Vagina (tissue), 2 donors: ENCODE measurements at regions not wholly inside any gene's neighbourhood (a gene's known extent, or its start where the extent isn't known, plus 50 kb on each side); places are given as distances from the start of the nearest gene placed in this dataset.
"Not testable (repeated sequence)": the region's sequence is repeated elsewhere in the genome, so short reads cannot be mapped to it uniquely, and the experiment has no call there.

Experiments used
- DNase-seq, 2 donors: peaks; one replicate each; pipeline ENCODE4 v3.0.0-alpha.2; 2017; ENCODE audit errors: extremely low spot score in 2 of 2
- H3K27ac ChIP-seq: fragments of 200-600 bp; sonication (generic); one replicate; pipeline ENCODE4 v1.5.1; 2019
- H3K27me3 ChIP-seq: fragments of 200-600 bp; sonication (generic); one replicate; pipeline ENCODE4 v1.5.1; 2019
- H3K36me3 ChIP-seq, 2 donors: fragments of 200-600 bp; sonication (generic); one replicate each; pipeline ENCODE4 v1.5.1; 2017 to 2019
- H3K4me1 ChIP-seq: fragments of 200-600 bp; sonication (generic); one replicate; pipeline ENCODE4 v1.5.1; 2019
- H3K4me3 ChIP-seq, 2 donors: fragments of 200-600 bp; sonication (generic); 1 replicate in 1 of 2; 2 replicates in 1 of 2; pipeline ENCODE4 v1.5.1; 2016 to 2019
- H3K9me3 ChIP-seq: fragments of 200-600 bp; sonication (generic); one replicate; pipeline ENCODE4 v1.5.1; 2019
- POLR2A ChIP-seq, 2 donors: fragments of 450-650 bp; IDR thresholded peaks; one replicate each; pipeline ENCODE4 v1.6.1; 2017; ENCODE audit warnings: antibody characterized with exemption in 2 of 2, mild to moderate bottlenecking in 2 of 2, moderate library complexity in 2 of 2
- POLR2AphosphoS5 ChIP-seq, 2 donors: sonication (generic); formaldehyde crosslinking; IDR thresholded peaks; one replicate each; pipeline ENCODE4 v1.9.0; 2017; ENCODE audit warnings: antibody characterized with exemption in 2 of 2, mild to moderate bottlenecking in 2 of 2, low read depth in 1 of 2; ENCODE audit not compliant: insufficient read depth in 1 of 2
- intact Hi-C: fragments of 100-400 bp; cut with DNase I; formaldehyde crosslinking; loops from one replicate; pipeline ENCODE4 v1.15.1; 2023
- TF ChIP-seq, protein P1 (sequence below), 3 experiments: fragments of 450-650 bp in 2 of 3; fragments of 200-600 bp in 1 of 3; sonication (generic) in 1 of 3; IDR thresholded peaks; one replicate each; pipeline ENCODE4 v1.5.1; 2017 to 2019; ENCODE audit warnings: antibody characterized with exemption in 3 of 3, mild to moderate bottlenecking in 2 of 3, moderate library complexity in 2 of 3

GRCh38 chr9:90074316-90074962, 469.6 kb downstream of the GADD45G start:
- no peak for TF ChIP-seq POLR2A (IDR thresholded peaks at IDR 0.05)
- TF ChIP-seq, protein P1, sequence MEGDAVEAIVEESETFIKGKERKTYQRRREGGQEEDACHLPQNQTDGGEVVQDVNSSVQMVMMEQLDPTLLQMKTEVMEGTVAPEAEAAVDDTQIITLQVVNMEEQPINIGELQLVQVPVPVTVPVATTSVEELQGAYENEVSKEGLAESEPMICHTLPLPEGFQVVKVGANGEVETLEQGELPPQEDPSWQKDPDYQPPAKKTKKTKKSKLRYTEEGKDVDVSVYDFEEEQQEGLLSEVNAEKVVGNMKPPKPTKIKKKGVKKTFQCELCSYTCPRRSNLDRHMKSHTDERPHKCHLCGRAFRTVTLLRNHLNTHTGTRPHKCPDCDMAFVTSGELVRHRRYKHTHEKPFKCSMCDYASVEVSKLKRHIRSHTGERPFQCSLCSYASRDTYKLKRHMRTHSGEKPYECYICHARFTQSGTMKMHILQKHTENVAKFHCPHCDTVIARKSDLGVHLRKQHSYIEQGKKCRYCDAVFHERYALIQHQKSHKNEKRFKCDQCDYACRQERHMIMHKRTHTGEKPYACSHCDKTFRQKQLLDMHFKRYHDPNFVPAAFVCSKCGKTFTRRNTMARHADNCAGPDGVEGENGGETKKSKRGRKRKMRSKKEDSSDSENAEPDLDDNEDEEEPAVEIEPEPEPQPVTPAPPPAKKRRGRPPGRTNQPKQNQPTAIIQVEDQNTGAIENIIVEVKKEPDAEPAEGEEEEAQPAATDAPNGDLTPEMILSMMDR (IDR thresholded peaks at IDR 0.05), result no peak
- TF ChIP-seq POLR2AphosphoS5 (IDR thresholded peaks at IDR 0.05; ENCODE audit: insufficient read depth in 1 of 2, low read depth in 1 of 2), result no peak
- no peaks in the 10 kb centered on the region for H3K9me3 ChIP-seq
- no peak for DNase-seq
- no peaks in the 10 kb centered on the region for H3K4me1 ChIP-seq
- no peak overlapping the region for H3K27ac ChIP-seq
- intact Hi-C loops, result no loop called here
- no peaks in the 10 kb centered on the region for H3K36me3 ChIP-seq
- no peak overlapping the region for H3K4me3 ChIP-seq
- H3K27me3 ChIP-seq, result no peaks in the 10 kb centered on the region

- DNase-seq, H3K27me3 ChIP-seq, H3K36me3 ChIP-seq, intact Hi-C loops, H3K4me3 ChIP-seq, H3K9me3 ChIP-seq, H3K4me1 ChIP-seq, H3K27ac ChIP-seq: not testable (repeated sequence)
Measured at GRCh38 chr9:90077598-90077997, 472.8 kb downstream of the GADD45G start.

DNA sequence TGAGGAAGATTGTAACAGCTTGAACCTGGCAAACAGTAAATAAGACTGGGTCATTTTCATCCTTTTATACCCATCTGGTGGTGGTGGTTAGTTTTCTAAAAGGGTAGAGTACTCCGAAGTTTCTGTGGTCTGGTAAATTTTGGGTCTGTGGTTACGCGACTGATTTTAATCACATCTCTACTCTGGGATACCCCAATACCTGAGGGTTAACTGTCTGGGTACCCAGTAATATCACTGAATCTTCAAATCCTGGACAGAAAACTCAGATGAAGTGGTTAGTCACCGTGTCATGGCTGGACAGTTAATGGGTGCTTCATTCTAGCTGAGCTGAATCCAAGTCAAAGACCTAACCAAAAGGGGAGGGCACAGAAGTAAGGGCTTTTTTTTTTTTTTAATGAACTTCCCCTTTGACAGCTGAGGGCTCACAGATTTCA, 474.2 kb downstream of the GADD45G start:
- no peaks in the 10 kb centered on the region for H3K27me3 ChIP-seq
- intact Hi-C loops, result no loop called here

DNA sequence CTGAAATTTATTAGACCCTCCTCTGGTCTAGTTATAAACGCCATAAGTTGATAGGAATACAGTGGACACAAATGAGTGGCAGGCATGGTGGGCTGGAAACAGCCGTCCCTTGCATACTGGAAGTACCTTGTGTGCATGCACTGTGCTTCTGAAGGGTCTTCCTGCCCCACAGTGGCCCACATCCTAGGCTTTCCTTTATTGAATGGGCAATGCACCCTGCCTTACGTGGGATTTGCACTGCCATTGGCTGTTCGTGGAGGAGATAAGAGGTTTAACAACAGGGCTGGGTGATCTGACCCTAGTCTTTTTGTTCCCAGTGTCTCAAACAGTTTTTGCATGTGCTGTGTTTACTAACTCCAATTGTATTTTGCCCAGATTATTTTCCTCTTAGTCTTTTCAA, 480.8 kb downstream of the GADD45G start:
- TF ChIP-seq POLR2AphosphoS5 (IDR thresholded peaks at IDR 0.05; ENCODE audit: insufficient read depth in 1 of 2, low read depth in 1 of 2) (no peak), POLR2A (IDR thresholded peaks at IDR 0.05) (no peak)
- TF ChIP-seq, protein P1 (IDR thresholded peaks at IDR 0.05), result no peak
- Histone ChIP-seq H3K27me3 (no peaks in the 10 kb centered on the region), H3K27ac (no peak overlapping the region), H3K9me3 (no peaks in the 10 kb centered on the region), H3K4me3 (no peak overlapping the region), H3K4me1 (peaks cover 6% of the 10 kb centered on the region), H3K36me3 (no peaks in the 10 kb centered on the region)
- intact Hi-C loops, result no loop called here
- no peak for DNase-seq

More for the DNA sequence above, 474.2 kb downstream of the GADD45G start:
- peak in 1 of 2 donors; percentile 16 for DNase-seq
- Histone ChIP-seq H3K27ac (no peak overlapping the region), H3K9me3 (no peaks in the 10 kb centered on the region), H3K4me1 (no peaks in the 10 kb centered on the region), H3K4me3 (no peak overlapping the region), H3K36me3 (no peaks in the 10 kb centered on the region)
- TF ChIP-seq, protein P1 (IDR thresholded peaks at IDR 0.05), result no peak

- H3K36me3 ChIP-seq, result no peaks in the 10 kb centered on the region
- intact Hi-C loops, result no loop called here
- peak overlapping the region; percentile 13 for H3K27ac ChIP-seq
- no peak overlapping the region for H3K4me3 ChIP-seq
- no peaks in the 10 kb centered on the region for H3K27me3 ChIP-seq
- no peaks in the 10 kb centered on the region for H3K9me3 ChIP-seq
- no peak for TF ChIP-seq POLR2AphosphoS5 (IDR thresholded peaks at IDR 0.05; ENCODE audit: insufficient read depth in 1 of 2, low read depth in 1 of 2)
- no peak for TF ChIP-seq POLR2A (IDR thresholded peaks at IDR 0.05)
- TF ChIP-seq, protein P1 (IDR thresholded peaks at IDR 0.05), result no peak
- H3K4me1 ChIP-seq, result peaks cover 6% of the 10 kb centered on the region
- no peak for DNase-seq
Measured at GRCh38 chr9:90086101-90086511, 481.3 kb downstream of the GADD45G start.
